ENCODE measurements at regions not wholly inside any gene's neighbourhood (a gene's known extent, or its start where the extent isn't known, plus 50 kb on each side); places are given as distances from the start of the nearest gene placed in this dataset.

DNA sequence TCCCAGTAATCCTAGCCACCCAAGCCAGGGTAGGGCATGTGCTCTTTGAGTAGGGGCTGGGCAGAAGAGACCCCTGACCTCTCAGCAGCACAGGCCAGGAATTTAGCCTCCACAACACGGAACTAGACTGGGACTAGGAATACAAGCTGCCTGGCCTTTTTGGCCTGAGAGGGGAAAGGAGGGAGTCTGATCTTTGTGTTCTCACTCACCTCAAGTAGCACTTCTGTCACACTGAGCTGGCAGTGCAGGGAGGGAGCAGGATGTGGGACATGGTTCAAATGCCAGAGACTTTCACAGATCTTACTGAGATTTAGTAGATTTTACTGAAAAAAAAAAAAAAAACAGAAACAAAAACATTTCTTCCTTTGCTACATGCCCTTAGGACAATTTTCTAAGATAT is 395.2 kb downstream of the CMPK2 start:
- H3K36me3 ChIP-seq: no peaks in the 10 kb centered on the region
- peaks cover 10% of the 10 kb centered on the region for H3K4me1 ChIP-seq
- no peak overlapping the region for H3K4me3 ChIP-seq
- H3F3A ChIP-seq (ENCODE audit: low read depth): peaks cover 9% of the 10 kb centered on the region
- Mint-ChIP-seq H3K36me3 (peaks cover 2% of the 10 kb centered on the region), H3K4me3 (peak overlapping the region; percentile 13), H3K27ac (peak overlapping the region; percentile 93), H3K9me3 (peaks cover 16% of the 10 kb centered on the region), H3K4me1 (peaks cover 26% of the 10 kb centered on the region), H3K27me3 (ENCODE audit: insufficient read depth, low read depth) (peaks cover 5% of the 10 kb centered on the region)
- H3K4me2 ChIP-seq: no peak overlapping the region
- H3K79me2 ChIP-seq (ENCODE audit: low read depth): no peaks in the 10 kb centered on the region
- peak; percentile 31 for DNase-seq (ENCODE audit: low spot score)
- peaks cover 10% of the 10 kb centered on the region for H3K9me3 ChIP-seq (ENCODE audit: low read depth)
- H3K27me3 ChIP-seq: no peaks in the 10 kb centered on the region
- H3K27ac ChIP-seq: peak overlapping the region; percentile 60
- H4K20me1 ChIP-seq (ENCODE audit: low read depth): no peaks in the 10 kb centered on the region
- peak overlapping the region; percentile 91 for H2AFZ ChIP-seq (replicated peaks)
- TF ChIP-seq EZH2 (IDR thresholded peaks at IDR 0.05) (no peak), EZH2phosphoT487 (IDR thresholded peaks at IDR 0.05) (no peak)
- TF ChIP-seq, protein P1, sequence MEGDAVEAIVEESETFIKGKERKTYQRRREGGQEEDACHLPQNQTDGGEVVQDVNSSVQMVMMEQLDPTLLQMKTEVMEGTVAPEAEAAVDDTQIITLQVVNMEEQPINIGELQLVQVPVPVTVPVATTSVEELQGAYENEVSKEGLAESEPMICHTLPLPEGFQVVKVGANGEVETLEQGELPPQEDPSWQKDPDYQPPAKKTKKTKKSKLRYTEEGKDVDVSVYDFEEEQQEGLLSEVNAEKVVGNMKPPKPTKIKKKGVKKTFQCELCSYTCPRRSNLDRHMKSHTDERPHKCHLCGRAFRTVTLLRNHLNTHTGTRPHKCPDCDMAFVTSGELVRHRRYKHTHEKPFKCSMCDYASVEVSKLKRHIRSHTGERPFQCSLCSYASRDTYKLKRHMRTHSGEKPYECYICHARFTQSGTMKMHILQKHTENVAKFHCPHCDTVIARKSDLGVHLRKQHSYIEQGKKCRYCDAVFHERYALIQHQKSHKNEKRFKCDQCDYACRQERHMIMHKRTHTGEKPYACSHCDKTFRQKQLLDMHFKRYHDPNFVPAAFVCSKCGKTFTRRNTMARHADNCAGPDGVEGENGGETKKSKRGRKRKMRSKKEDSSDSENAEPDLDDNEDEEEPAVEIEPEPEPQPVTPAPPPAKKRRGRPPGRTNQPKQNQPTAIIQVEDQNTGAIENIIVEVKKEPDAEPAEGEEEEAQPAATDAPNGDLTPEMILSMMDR (IDR thresholded peaks at IDR 0.05): no peak
- no peak overlapping the region for H3K9ac ChIP-seq

DNA sequence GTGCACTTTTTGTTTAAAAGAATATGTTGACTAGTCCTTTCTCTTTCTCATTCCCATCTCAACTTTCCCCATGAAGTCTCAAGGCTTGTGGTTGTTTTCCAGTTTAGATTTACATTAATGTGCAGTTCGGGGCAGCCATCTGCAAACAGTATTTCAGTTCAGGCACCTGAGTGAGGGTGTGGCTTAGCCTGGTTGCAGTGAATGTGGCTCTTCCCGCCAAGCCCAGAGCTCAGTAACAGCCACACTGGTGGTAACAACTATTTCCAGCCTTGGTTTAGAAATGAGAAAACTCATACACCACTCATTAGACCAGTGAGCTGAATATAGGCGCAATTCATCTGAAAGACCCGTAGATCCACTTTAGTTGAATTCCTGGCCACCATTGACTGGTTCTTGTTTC is 394.3 kb downstream of the CMPK2 start:
- Mint-ChIP-seq H3K4me1 (peaks cover 35% of the 10 kb centered on the region), H3K36me3 (peaks cover under 1% of the 10 kb centered on the region), H3K9me3 (peaks cover 16% of the 10 kb centered on the region), H3K27ac (no peak overlapping the region), H3K27me3 (ENCODE audit: insufficient read depth, low read depth) (peaks cover 5% of the 10 kb centered on the region), H3K4me3 (no peak overlapping the region)
- TF ChIP-seq EZH2 (IDR thresholded peaks at IDR 0.05): no peak
- TF ChIP-seq, protein P1 (IDR thresholded peaks at IDR 0.05): no peak
- no peak for TF ChIP-seq EZH2phosphoT487 (IDR thresholded peaks at IDR 0.05)
- Histone ChIP-seq H3K79me2 (ENCODE audit: low read depth) (no peaks in the 10 kb centered on the region), H3K27me3 (no peaks in the 10 kb centered on the region), H3K9me3 (ENCODE audit: low read depth) (peaks cover 10% of the 10 kb centered on the region), H3F3A (ENCODE audit: low read depth) (peaks cover 9% of the 10 kb centered on the region), H3K36me3 (no peaks in the 10 kb centered on the region), H3K4me2 (no peak overlapping the region), H3K4me1 (peaks cover 19% of the 10 kb centered on the region), H3K9ac (no peak overlapping the region), H2AFZ (replicated peaks) (no peak overlapping the region), H4K20me1 (ENCODE audit: low read depth) (no peaks in the 10 kb centered on the region), H3K4me3 (no peak overlapping the region), H3K27ac (no peak overlapping the region)
- DNase-seq (ENCODE audit: low spot score): no peak

DNA sequence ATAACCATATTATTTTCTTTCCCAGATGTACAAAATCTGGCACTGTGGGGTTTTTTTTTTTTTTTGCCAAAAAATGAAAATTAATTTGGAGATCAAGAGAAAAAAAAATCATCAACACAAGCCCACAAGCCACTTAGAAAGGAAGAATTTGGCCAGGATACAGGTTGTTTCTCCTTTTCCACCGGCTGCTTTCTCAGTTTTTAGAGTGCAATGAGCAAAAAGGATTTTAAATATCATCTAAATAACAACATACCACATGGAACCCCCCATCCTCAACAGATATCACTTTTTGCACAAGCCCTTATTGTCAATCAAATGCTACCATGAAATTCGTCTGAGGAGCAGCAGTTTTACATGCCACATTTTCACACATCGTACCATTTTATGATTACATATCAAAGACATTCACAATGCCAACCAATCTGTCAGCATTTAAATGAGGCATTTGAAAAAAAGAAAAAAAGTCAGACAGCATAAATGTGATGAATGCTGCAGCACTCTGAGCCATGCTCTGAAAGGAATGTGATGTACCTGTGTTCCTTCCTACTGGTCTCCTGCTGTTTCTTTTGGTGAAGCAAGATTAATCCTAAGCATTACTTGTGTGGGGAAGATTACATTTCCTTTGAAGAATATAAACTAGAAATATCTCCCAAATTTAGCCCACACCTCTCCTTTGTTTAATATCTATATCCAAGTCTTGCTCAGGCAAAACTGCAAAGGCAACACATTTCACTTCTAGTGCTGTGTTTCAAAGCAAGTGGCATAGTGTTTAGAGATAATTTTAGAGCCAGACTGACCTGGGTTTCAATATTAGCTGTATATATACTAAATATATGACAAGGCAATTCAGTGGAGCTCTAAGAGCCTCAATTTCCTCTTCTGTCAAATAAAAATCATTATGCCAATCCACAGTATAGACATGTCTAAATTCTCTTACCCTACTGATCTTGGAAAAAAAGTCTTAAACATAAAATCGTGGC is 391.3 kb downstream of the CMPK2 start:
- peaks cover 12% of the 10 kb centered on the region for H3K9me3 Mint-ChIP-seq
- H3K36me3 ChIP-seq: no peaks in the 10 kb centered on the region
- peaks cover 20% of the 10 kb centered on the region for H3K4me1 ChIP-seq

More for the DNA sequence above, 391.3 kb downstream of the CMPK2 start:
- no peaks in the 10 kb centered on the region for H3K36me3 Mint-ChIP-seq
- no peak for TF ChIP-seq EZH2phosphoT487 (IDR thresholded peaks at IDR 0.05)
- no peak for TF ChIP-seq EZH2 (IDR thresholded peaks at IDR 0.05)
- TF ChIP-seq, protein P1 (IDR thresholded peaks at IDR 0.05): no peak
- no peak overlapping the region for H3K9ac ChIP-seq
- H3K27me3 Mint-ChIP-seq (ENCODE audit: insufficient read depth, low read depth): peaks cover 5% of the 10 kb centered on the region
- no peaks in the 10 kb centered on the region for H3K79me2 ChIP-seq (ENCODE audit: low read depth)
- H3K4me3 Mint-ChIP-seq: no peak overlapping the region
- H3K4me2 ChIP-seq: no peak overlapping the region
- peaks cover 9% of the 10 kb centered on the region for H3F3A ChIP-seq (ENCODE audit: low read depth)
- H3K9me3 ChIP-seq (ENCODE audit: low read depth): no peaks in the 10 kb centered on the region
- H2AFZ ChIP-seq (replicated peaks): no peak overlapping the region
- no peak overlapping the region for H3K4me3 ChIP-seq
- no peaks in the 10 kb centered on the region for H3K27me3 ChIP-seq
- H3K4me1 Mint-ChIP-seq: peaks cover 39% of the 10 kb centered on the region
- no peak for DNase-seq (ENCODE audit: low spot score)
- H4K20me1 ChIP-seq (ENCODE audit: low read depth): no peaks in the 10 kb centered on the region
- peak overlapping the region; percentile 6 for H3K27ac Mint-ChIP-seq
- H3K27ac ChIP-seq: no peak overlapping the region

Measured in neural progenitor cell (in vitro differentiated cells).